GM12878 (cell line): ENCODE measurements at regions not wholly inside any gene's neighbourhood (a gene's known extent, or its start where the extent isn't known, plus 50 kb on each side); places are given as distances from the start of the nearest gene placed in this dataset.

Experiments
- ATF7 ChIP-seq: fragments of 450-650 bp; IDR thresholded peaks from 2 replicates; pipeline ENCODE4 v1.6.1; 2016; ENCODE audit warnings: low read depth, mild to moderate bottlenecking
- BCL11A ChIP-seq: IDR thresholded peaks from 2 replicates; pipeline ENCODE4 v1.6.1; 2011; ENCODE audit warnings: low read depth, low read length
- BMI1 ChIP-seq: fragments of 450-650 bp; IDR thresholded peaks from 2 replicates; pipeline ENCODE4 v1.6.1; 2016; ENCODE audit warnings: mild to moderate bottlenecking, moderate library complexity, borderline replicate concordance
- CEBPB ChIP-seq, 2 experiments: fragments of 150-350 bp in 1 of 2; IDR thresholded peaks; 2 replicates each; pipeline ENCODE4 v1.6.1; 2012 to 2014; ENCODE audit warnings: low read depth in 2 of 2, low read length in 2 of 2, borderline replicate concordance in 1 of 2, inconsistent platforms in 1 of 2
- CHD4 ChIP-seq: fragments of 200-600 bp; sonication (generic); IDR thresholded peaks from 2 replicates; pipeline ENCODE4 v1.6.1; 2016; ENCODE audit warnings: mild to moderate bottlenecking
- CTCF ChIP-seq, 3 experiments: IDR thresholded peaks in 2 of 3; conservative IDR thresholded peaks in 1 of 3; 2 replicates each; pipeline ENCODE4 v1.5.1; 2011; ENCODE audit warnings: low read depth in 3 of 3, low read length in 3 of 3, mild to moderate bottlenecking in 3 of 3, control low read depth in 2 of 3, moderate library complexity in 2 of 3, inconsistent platforms in 1 of 3, mixed read lengths in 1 of 3; ENCODE audit not compliant: control insufficient read depth in 2 of 3, insufficient read depth in 1 of 3; ENCODE audit errors: extremely low read depth in 1 of 3
- CUX1 ChIP-seq: IDR thresholded peaks from 2 replicates; pipeline ENCODE4 v1.6.1; 2012; ENCODE audit warnings: improper control_type of control experiment, low read depth, low read length; ENCODE audit not compliant: insufficient replicate concordance
- ELK1 ChIP-seq: IDR thresholded peaks from 2 replicates; pipeline ENCODE4 v1.6.1; 2012; ENCODE audit warnings: low read depth, low read length, improper control_type of control experiment
- IKZF1 ChIP-seq: fragments of 450-650 bp; conservative IDR thresholded peaks from 2 replicates; pipeline ENCODE4 v1.6.1; 2017; ENCODE audit warnings: antibody characterized with exemption, mild to moderate bottlenecking
- NBN ChIP-seq: fragments of 450-650 bp; IDR thresholded peaks from 2 replicates; pipeline ENCODE4 v1.6.1; 2016
- NFYB ChIP-seq: IDR thresholded peaks from 2 replicates; pipeline ENCODE4 v1.6.1; 2011; ENCODE audit warnings: low read depth, mild to moderate bottlenecking, low read length, improper control_type of control experiment, moderate library complexity; ENCODE audit not compliant: insufficient read depth
- NKRF ChIP-seq: fragments of 450-650 bp; conservative IDR thresholded peaks from 2 replicates; pipeline ENCODE4 v1.6.1; 2017; ENCODE audit warnings: mild to moderate bottlenecking, moderate library complexity
- NR2F1 ChIP-seq: fragments of 450-650 bp; conservative IDR thresholded peaks from 2 replicates; pipeline ENCODE4 v1.6.1; 2017; ENCODE audit warnings: mild to moderate bottlenecking
- SIX5 ChIP-seq: IDR thresholded peaks from 2 replicates; pipeline ENCODE4 v1.6.1; 2011; ENCODE audit warnings: mild to moderate bottlenecking, low read depth, low read length, moderate library complexity; ENCODE audit not compliant: severe bottlenecking
- SREBF2 ChIP-seq: IDR thresholded peaks from 2 replicates; pipeline ENCODE4 v1.6.1; 2012; ENCODE audit warnings: mild to moderate bottlenecking, low read length
- SRF ChIP-seq, 2 experiments: IDR thresholded peaks; 2 replicates each; pipeline ENCODE4 v1.6.1; 2011; ENCODE audit warnings: low read depth in 2 of 2, low read length in 2 of 2, mild to moderate bottlenecking in 1 of 2, moderate library complexity in 1 of 2
- STAT3 ChIP-seq: IDR thresholded peaks from 2 replicates; pipeline ENCODE4 v1.6.1; 2011; ENCODE audit warnings: low read depth, low read length, improper control_type of control experiment
- TCF12 ChIP-seq: IDR thresholded peaks from 2 replicates; pipeline ENCODE4 v1.6.1; 2011; ENCODE audit warnings: low read depth, mild to moderate bottlenecking, low read length
- ZNF217 ChIP-seq: fragments of 450-650 bp; IDR thresholded peaks from 2 replicates; pipeline ENCODE4 v1.6.1; 2017; ENCODE audit warnings: antibody characterized with exemption, mild to moderate bottlenecking
- ZNF384 ChIP-seq: IDR thresholded peaks from 2 replicates; pipeline ENCODE4 v1.6.1; 2012; ENCODE audit warnings: low read depth, mild to moderate bottlenecking, low read length, improper control_type of control experiment, borderline replicate concordance
- ZNF622 ChIP-seq: fragments of 450-650 bp; IDR thresholded peaks from 2 replicates; pipeline ENCODE4 v1.6.1; 2017; ENCODE audit warnings: mild to moderate bottlenecking, inconsistent platforms
- ZZZ3 ChIP-seq: IDR thresholded peaks from 2 replicates; pipeline ENCODE4 v1.6.1; 2011; ENCODE audit warnings: low read depth; ENCODE audit not compliant: control insufficient read depth, insufficient read length

GRCh38 chr5:100469767-100470166 is 65.4 kb upstream of the FAM174A start (continued):
- TF ChIP-seq SIX5 (no peak), NR2F1 (no peak), CTCF (IDR thresholded peaks at IDR 0.05 in 2 of 3, conservative IDR thresholded peaks at IDR 0.05 in 1 of 3; ENCODE audit: control insufficient read depth in 2 of 3, extremely low read depth in 1 of 3, insufficient read depth in 1 of 3, low read depth in 3 of 3, low read length in 3 of 3) (no peak), ELK1 (no peak), CUX1 (no peak), SREBF2 (no peak), CEBPB (IDR thresholded peaks at IDR 0.05; ENCODE audit: borderline replicate concordance in 1 of 2, low read depth in 2 of 2, low read length in 2 of 2) (no peak), ZNF384 (no peak), SRF (IDR thresholded peaks at IDR 0.05; ENCODE audit: low read depth in 2 of 2, low read length in 2 of 2) (no peak), STAT3 (no peak), ZNF217 (no peak), NFYB (no peak), NBN (0 out of 2 replicates have a peak, but pooled peaks have one; percentile 21), ATF7 (peak; percentile 73), ZZZ3 (no peak), IKZF1 (peak; percentile 25; the same call in 1 of the 2 replicates), BMI1 (0 out of 2 replicates have a peak, but pooled peaks have one; percentile 47), BCL11A (peak; percentile 75), TCF12 (no peak), CHD4 (no peak), NKRF (no peak), ZNF622 (no peak)
